ENCODE measurements at regions not wholly inside any gene's neighbourhood (a gene's known extent, or its start where the extent isn't known, plus 50 kb on each side); places are given as distances from the start of the nearest gene placed in this dataset.

GRCh38 chr3:40621252-40621651, 96.5 kb downstream of the ZNF621 start:
- no peak overlapping the region for H4K5ac ChIP-seq (ENCODE audit: insufficient read length, low read depth, low read length)
- H2BK120ac ChIP-seq (ENCODE audit: low read depth, low read length, poor library complexity, severe bottlenecking), result no peak overlapping the region
- H2BK20ac ChIP-seq (ENCODE audit: low read depth, low read length, poor library complexity, severe bottlenecking), result no peak overlapping the region
- H3K9ac ChIP-seq (ENCODE audit: extremely low read depth, insufficient read length, low read length), result no peak overlapping the region
- no peak overlapping the region for H2BK12ac ChIP-seq (ENCODE audit: insufficient read length, low read depth, low read length)
- H3K27me3 ChIP-seq (ENCODE audit: insufficient read depth, low read length), result no peaks in the 10 kb centered on the region
- DNase-seq, result no peak
- no peak overlapping the region for H2BK15ac ChIP-seq (ENCODE audit: low read depth, low read length)
- Mint-ChIP-seq H3K4me1 (peaks cover 13% of the 10 kb centered on the region in 2 experiments), H3K36me3 (ENCODE audit: insufficient read depth in 1 of 3, low read depth in 3 of 3) (peaks cover 0 to 9% (median 0%) of the 10 kb centered on the region in 3 experiments; a peak in 3 of 7 replicates), H3K27me3 (ENCODE audit: low read depth) (peaks cover 3% of the 10 kb centered on the region), H3K27ac (no peak overlapping the region), H3K9me3 (peaks cover 0 to 10% of the 10 kb centered on the region in 2 experiments; a peak in 3 of 5 replicates), H3K4me3 (no peak overlapping the region)
- H3K4me1 ChIP-seq (ENCODE audit: insufficient read depth, low read length), result no peaks in the 10 kb centered on the region
- no peak overlapping the region for H3K4ac ChIP-seq (ENCODE audit: low read depth, low read length)
- no peak overlapping the region for H4K8ac ChIP-seq (replicated peaks; ENCODE audit: insufficient read length, low read depth, low read length)
- no peak overlapping the region for H2AFZ ChIP-seq (ENCODE audit: low read length)
- H4K91ac ChIP-seq (ENCODE audit: insufficient read length, low read depth, low read length), result no peak overlapping the region
- no peak overlapping the region for H3K23ac ChIP-seq (ENCODE audit: insufficient read length, low read depth, low read length)
- no peaks in the 10 kb centered on the region for H3K23me2 ChIP-seq (ENCODE audit: insufficient read length, low read depth, low read length, poor library complexity, severe bottlenecking)
- H3K79me2 ChIP-seq (ENCODE audit: insufficient read depth, low read length), result no peaks in the 10 kb centered on the region
- H3K14ac ChIP-seq (ENCODE audit: insufficient read depth, low read length), result no peak overlapping the region
- H3K79me1 ChIP-seq (ENCODE audit: insufficient read depth, low read depth, low read length, poor library complexity, severe bottlenecking), result no peaks in the 10 kb centered on the region
- WGBS (ENCODE audit: extremely low coverage, insufficient read length, low lambda C conversion rate), result no CpG with 5 or more reads among the region's 4 CpGs
- H4K20me1 ChIP-seq (ENCODE audit: control insufficient read depth, insufficient read depth, insufficient read length), result no peaks in the 10 kb centered on the region
- no peak overlapping the region for H2BK5ac ChIP-seq (ENCODE audit: insufficient read length, low read length)
- H2AK5ac ChIP-seq (ENCODE audit: insufficient read length, low read length), result no peak overlapping the region
- H3K56ac ChIP-seq (ENCODE audit: insufficient read length, low read depth, low read length), result no peak overlapping the region
- H3K27ac ChIP-seq (ENCODE audit: insufficient read length, low read depth, low read length), result no peak overlapping the region
- no peak overlapping the region for H3T11ph ChIP-seq (ENCODE audit: low read length)
- TF ChIP-seq, protein P1, sequence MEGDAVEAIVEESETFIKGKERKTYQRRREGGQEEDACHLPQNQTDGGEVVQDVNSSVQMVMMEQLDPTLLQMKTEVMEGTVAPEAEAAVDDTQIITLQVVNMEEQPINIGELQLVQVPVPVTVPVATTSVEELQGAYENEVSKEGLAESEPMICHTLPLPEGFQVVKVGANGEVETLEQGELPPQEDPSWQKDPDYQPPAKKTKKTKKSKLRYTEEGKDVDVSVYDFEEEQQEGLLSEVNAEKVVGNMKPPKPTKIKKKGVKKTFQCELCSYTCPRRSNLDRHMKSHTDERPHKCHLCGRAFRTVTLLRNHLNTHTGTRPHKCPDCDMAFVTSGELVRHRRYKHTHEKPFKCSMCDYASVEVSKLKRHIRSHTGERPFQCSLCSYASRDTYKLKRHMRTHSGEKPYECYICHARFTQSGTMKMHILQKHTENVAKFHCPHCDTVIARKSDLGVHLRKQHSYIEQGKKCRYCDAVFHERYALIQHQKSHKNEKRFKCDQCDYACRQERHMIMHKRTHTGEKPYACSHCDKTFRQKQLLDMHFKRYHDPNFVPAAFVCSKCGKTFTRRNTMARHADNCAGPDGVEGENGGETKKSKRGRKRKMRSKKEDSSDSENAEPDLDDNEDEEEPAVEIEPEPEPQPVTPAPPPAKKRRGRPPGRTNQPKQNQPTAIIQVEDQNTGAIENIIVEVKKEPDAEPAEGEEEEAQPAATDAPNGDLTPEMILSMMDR (conservative IDR thresholded peaks at IDR 0.05), result no peak
- no peak overlapping the region for H3K18ac ChIP-seq (ENCODE audit: insufficient read length, low read depth, low read length)
- H3K9me3 ChIP-seq (ENCODE audit: control insufficient read depth, low read depth, low read length), result no peaks in the 10 kb centered on the region
- H3K4me2 ChIP-seq (ENCODE audit: insufficient read depth, insufficient read length, low read length), result no peak overlapping the region

Data from H9 (cell line).